Femur (tissue), 1 donor: ENCODE measurements at regions not wholly inside any gene's neighbourhood (a gene's known extent, or its start where the extent isn't known, plus 50 kb on each side); places are given as distances from the start of the nearest gene placed in this dataset.
A peak's percentile ranks its signal among the peaks of the same experiment; 100 is the strongest.

Experiments
- DNase-seq: peaks from one replicate; pipeline ENCODE4 v3.0.0-alpha.2; 2017

- DNase-seq = peak; percentile 26
Measured at GRCh38 chr20:12305188-12305950, 387.7 kb downstream of the BTBD3 start.

GRCh38 chr20:12306107-12306506, 388.4 kb downstream of the BTBD3 start:
- DNase-seq = no peak

GRCh38 chr20:12311094-12311865, 393.6 kb downstream of the BTBD3 start:
- DNase-seq = no peak

- DNase-seq = no peak
Measured at GRCh38 chr20:12315652-12316051, 398.0 kb downstream of the BTBD3 start.

GRCh38 chr20:12316794-12317193, 399.1 kb downstream of the BTBD3 start:
- no peak for DNase-seq

- no peak for DNase-seq
Measured at GRCh38 chr20:12317433-12317832, 399.7 kb downstream of the BTBD3 start.

- DNase-seq = no peak
Measured at GRCh38 chr20:12318043-12318442, 400.4 kb downstream of the BTBD3 start.

GRCh38 chr20:12321736-12322135, 404.0 kb downstream of the BTBD3 start:
- no peak for DNase-seq

- no peak for DNase-seq
Measured at GRCh38 chr20:12327205-12327604, 409.5 kb downstream of the BTBD3 start.

- no peak for DNase-seq
Measured at GRCh38 chr20:12331236-12331635, 413.5 kb downstream of the BTBD3 start.

- no peak for DNase-seq
Measured at GRCh38 chr20:12337601-12338000, 419.9 kb downstream of the BTBD3 start.

GRCh38 chr20:12345978-12346377, 428.3 kb downstream of the BTBD3 start:
- no peak for DNase-seq

- no peak for DNase-seq
Measured at GRCh38 chr20:12353842-12354241, 436.1 kb downstream of the BTBD3 start.

- no peak for DNase-seq
Measured at GRCh38 chr20:12354725-12355124, 437.0 kb downstream of the BTBD3 start.

GRCh38 chr20:12355185-12355584, 437.5 kb downstream of the BTBD3 start:
- no peak for DNase-seq

- DNase-seq = no peak
Measured at GRCh38 chr20:12358006-12358654, 440.4 kb downstream of the BTBD3 start.

GRCh38 chr20:12358655-12359009, 440.9 kb downstream of the BTBD3 start:
- DNase-seq = no peak

GRCh38 chr20:12371990-12372389, 454.3 kb downstream of the BTBD3 start:
- DNase-seq = no peak

- DNase-seq = no peak
Measured at GRCh38 chr20:12372557-12372956, 454.9 kb downstream of the BTBD3 start.

GRCh38 chr20:12375967-12376366, 458.3 kb downstream of the BTBD3 start:
- DNase-seq = no peak

- DNase-seq = no peak
Measured at GRCh38 chr20:12383821-12384220, 466.1 kb downstream of the BTBD3 start.

GRCh38 chr20:12386821-12387220, 469.1 kb downstream of the BTBD3 start:
- DNase-seq = no peak

GRCh38 chr20:12391099-12391498, 473.4 kb downstream of the BTBD3 start:
- DNase-seq = no peak

- no peak for DNase-seq
Measured at GRCh38 chr20:12394786-12395185, 477.1 kb downstream of the BTBD3 start.
